ENCODE measurements at regions not wholly inside any gene's neighbourhood (a gene's known extent, or its start where the extent isn't known, plus 50 kb on each side); places are given as distances from the start of the nearest gene placed in this dataset.
"Not testable (repeated sequence)": the region's sequence is repeated elsewhere in the genome, so short reads cannot be mapped to it uniquely, and the experiment has no call there.

- Mint-ChIP-seq H3K4me3 (ENCODE audit: unreplicated experiment) (no peak overlapping the region), H3K27me3 (ENCODE audit: unreplicated experiment) (no peaks in the 10 kb centered on the region), H3K4me1 (ENCODE audit: low read depth, unreplicated experiment) (no peaks in the 10 kb centered on the region), H3K9me3 (ENCODE audit: unreplicated experiment) (peaks cover under 1% of the 10 kb centered on the region), H3K36me3 (ENCODE audit: unreplicated experiment) (peaks cover 5% of the 10 kb centered on the region), H3K27ac (ENCODE audit: unreplicated experiment) (no peak overlapping the region)
- TF ChIP-seq CTCF (IDR thresholded peaks at IDR 0.05; ENCODE audit: partially characterized antibody, unreplicated experiment), result no peak
- DNase-seq, result no peak
These were observed 610.7 kb downstream of the SLITRK5 start for GRCh38 chr13:88281841-88282240.

- no peak for DNase-seq
- Mint-ChIP-seq H3K9me3 (ENCODE audit: unreplicated experiment) (peaks cover 1% of the 10 kb centered on the region), H3K36me3 (ENCODE audit: unreplicated experiment) (peaks cover 5% of the 10 kb centered on the region), H3K27ac (ENCODE audit: unreplicated experiment) (no peak overlapping the region), H3K27me3 (ENCODE audit: unreplicated experiment) (no peaks in the 10 kb centered on the region), H3K4me3 (ENCODE audit: unreplicated experiment) (no peak overlapping the region), H3K4me1 (ENCODE audit: low read depth, unreplicated experiment) (no peaks in the 10 kb centered on the region)
- TF ChIP-seq CTCF (IDR thresholded peaks at IDR 0.05; ENCODE audit: partially characterized antibody, unreplicated experiment), result no peak
These were observed 614.2 kb downstream of the SLITRK5 start for GRCh38 chr13:88285329-88285728.

GRCh38 chr13:88288326-88288725 lies 617.2 kb downstream of the SLITRK5 start:
- no peaks in the 10 kb centered on the region for H3K4me1 Mint-ChIP-seq (ENCODE audit: low read depth, unreplicated experiment)
- H3K36me3 Mint-ChIP-seq (ENCODE audit: unreplicated experiment), result peaks cover 5% of the 10 kb centered on the region

GRCh38 chr13:88291731-88292130 lies 620.6 kb downstream of the SLITRK5 start:
- H3K36me3 Mint-ChIP-seq (ENCODE audit: unreplicated experiment), result not testable (repeated sequence)

More at GRCh38 chr13:88288326-88288725, 617.2 kb downstream of the SLITRK5 start:
- Mint-ChIP-seq H3K27me3 (ENCODE audit: unreplicated experiment) (peaks cover 2% of the 10 kb centered on the region), H3K4me3 (ENCODE audit: unreplicated experiment) (no peak overlapping the region), H3K9me3 (ENCODE audit: unreplicated experiment) (peaks cover 5% of the 10 kb centered on the region), H3K27ac (ENCODE audit: unreplicated experiment) (no peak overlapping the region)
- TF ChIP-seq CTCF (IDR thresholded peaks at IDR 0.05; ENCODE audit: partially characterized antibody, unreplicated experiment), result no peak
- DNase-seq, result no peak

GRCh38 chr13:88294368-88294767 lies 623.2 kb downstream of the SLITRK5 start:
- Mint-ChIP-seq H3K9me3 (ENCODE audit: unreplicated experiment) (peaks cover 3% of the 10 kb centered on the region), H3K4me3 (ENCODE audit: unreplicated experiment) (no peak overlapping the region), H3K36me3 (ENCODE audit: unreplicated experiment) (no peaks in the 10 kb centered on the region), H3K27me3 (ENCODE audit: unreplicated experiment) (peaks cover 2% of the 10 kb centered on the region), H3K4me1 (ENCODE audit: low read depth, unreplicated experiment) (no peaks in the 10 kb centered on the region), H3K27ac (ENCODE audit: unreplicated experiment) (no peak overlapping the region)
- DNase-seq, result no peak
- TF ChIP-seq CTCF (IDR thresholded peaks at IDR 0.05; ENCODE audit: partially characterized antibody, unreplicated experiment), result no peak

More at GRCh38 chr13:88291731-88292130, 620.6 kb downstream of the SLITRK5 start:
- not testable (repeated sequence) for H3K27ac Mint-ChIP-seq (ENCODE audit: unreplicated experiment); H3K27me3 Mint-ChIP-seq (ENCODE audit: unreplicated experiment); H3K9me3 Mint-ChIP-seq (ENCODE audit: unreplicated experiment); H3K4me1 Mint-ChIP-seq (ENCODE audit: low read depth, unreplicated experiment); DNase-seq; H3K4me3 Mint-ChIP-seq (ENCODE audit: unreplicated experiment)

GRCh38 chr13:88303157-88303556 lies 632.0 kb downstream of the SLITRK5 start:
- TF ChIP-seq CTCF (IDR thresholded peaks at IDR 0.05; ENCODE audit: partially characterized antibody, unreplicated experiment), result no peak
- no peaks in the 10 kb centered on the region for H3K27me3 Mint-ChIP-seq (ENCODE audit: unreplicated experiment)
- peaks cover 9% of the 10 kb centered on the region for H3K36me3 Mint-ChIP-seq (ENCODE audit: unreplicated experiment)
- no peak for DNase-seq
- H3K9me3 Mint-ChIP-seq (ENCODE audit: unreplicated experiment), result no peaks in the 10 kb centered on the region
- H3K4me3 Mint-ChIP-seq (ENCODE audit: unreplicated experiment), result no peak overlapping the region
- H3K27ac Mint-ChIP-seq (ENCODE audit: unreplicated experiment), result no peak overlapping the region
- H3K4me1 Mint-ChIP-seq (ENCODE audit: low read depth, unreplicated experiment), result no peaks in the 10 kb centered on the region
